Small intestine (tissue), 7 donors: ENCODE measurements at regions not wholly inside any gene's neighbourhood (a gene's known extent, or its start where the extent isn't known, plus 50 kb on each side); places are given as distances from the start of the nearest gene placed in this dataset.
"Not testable (repeated sequence)": the region's sequence is repeated elsewhere in the genome, so short reads cannot be mapped to it uniquely, and the experiment has no call there.

Experiments used
- DNase-seq, 2 donors: peaks; one replicate each; pipeline versions ENCODE4 v3.0.0 to v3.0.0-alpha.2; 2013
- FAIRE-seq: peaks from 2 replicates; lab custom pipeline; 2012; peaks lifted over from hg19 to GRCh38; lab: Jason Lieb, UNC
- H3K27ac ChIP-seq, 3 donors: one replicate each; pipeline ENCODE4 v1.5.1; 2013; ENCODE audit warnings: low read length in 2 of 3, mild to moderate bottlenecking in 2 of 3, control low read depth in 1 of 3, inconsistent platforms in 1 of 3, low read depth in 1 of 3, moderate library complexity in 1 of 3
- H3K27me3 ChIP-seq, 3 donors: one replicate each; pipeline ENCODE4 v1.6.1; 2013; ENCODE audit warnings: low read length in 3 of 3, inconsistent platforms in 1 of 3; ENCODE audit not compliant: control insufficient read depth in 3 of 3, insufficient read depth in 3 of 3
- H3K36me3 ChIP-seq, 3 donors: one replicate each; pipeline ENCODE4 v1.6.1; 2013; ENCODE audit warnings: low read length in 3 of 3, inconsistent platforms in 1 of 3, low read depth in 1 of 3, mild to moderate bottlenecking in 1 of 3, moderate library complexity in 1 of 3; ENCODE audit not compliant: control insufficient read depth in 3 of 3, insufficient read depth in 2 of 3
- H3K4me1 ChIP-seq, 3 donors: one replicate each; pipeline ENCODE4 v1.6.1; 2013; ENCODE audit warnings: low read length in 2 of 3, inconsistent platforms in 1 of 3, low read depth in 1 of 3, mild to moderate bottlenecking in 1 of 3, moderate library complexity in 1 of 3; ENCODE audit not compliant: control insufficient read depth in 3 of 3, insufficient read depth in 2 of 3
- H3K4me3 ChIP-seq, 3 donors: one replicate each; pipeline ENCODE4 v1.5.1; 2013; ENCODE audit warnings: low read length in 3 of 3, control low read depth in 1 of 3, inconsistent platforms in 1 of 3, low read depth in 1 of 3, mild to moderate bottlenecking in 1 of 3, moderate library complexity in 1 of 3
- H3K9me3 ChIP-seq, 2 donors: one replicate each; pipeline ENCODE4 v1.6.1; 2013; ENCODE audit warnings: low read depth in 1 of 2, low read length in 1 of 2; ENCODE audit not compliant: control insufficient read depth in 2 of 2, insufficient read depth in 1 of 2
- WGBS, 3 donors: extraction: QIAGEN DNeasy Blood & Tissue Kit; methylation state at CpG; one replicate each; pipeline ENCODE4 v1.1.7; 2013; 5-methylcytosine and 5-hydroxymethylcytosine counted together
- donor health status: healthy with polysubstance abuse.
- donor health status: control.
- donor health status: control.
- donor health status: Bipolar disorder and iron deficiency.
- donor health status: healthy.

DNA sequence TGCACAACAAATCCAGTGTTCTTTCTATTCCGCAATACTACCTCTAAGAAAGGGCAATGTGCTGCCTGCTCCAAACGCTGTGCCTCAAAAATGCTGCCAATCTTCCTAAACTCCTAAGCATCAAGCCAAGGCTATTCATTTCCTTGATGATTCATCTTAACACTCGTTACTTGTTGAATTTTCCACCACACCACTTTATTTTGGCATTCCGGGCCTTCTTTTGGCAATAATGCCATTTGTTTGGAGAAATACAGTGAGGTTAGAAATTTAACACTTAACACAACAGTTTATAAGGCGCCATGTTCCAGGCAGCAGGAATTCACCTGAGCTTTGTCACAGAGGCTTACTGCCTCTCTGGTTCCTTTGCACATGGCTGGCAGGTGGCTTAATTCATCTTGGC, 82.6 kb upstream of the ABCB5 start:
- Histone ChIP-seq H3K4me1 (no peaks in the 10 kb centered on the region), H3K27ac (no peak overlapping the region), H3K36me3 (no peaks in the 10 kb centered on the region), H3K4me3 (no peak overlapping the region), H3K27me3 (peaks cover 0 to 3% (median 0%) of the 10 kb centered on the region in 3 donors), H3K9me3 (peaks cover 0 to 10% of the 10 kb centered on the region in 2 donors)
- 81 to 88% (median 85%) methylated on average over 5 of the region's 5 CpGs for WGBS, 3 donors
- FAIRE-seq, result no peak
- DNase-seq, result no peak

DNA sequence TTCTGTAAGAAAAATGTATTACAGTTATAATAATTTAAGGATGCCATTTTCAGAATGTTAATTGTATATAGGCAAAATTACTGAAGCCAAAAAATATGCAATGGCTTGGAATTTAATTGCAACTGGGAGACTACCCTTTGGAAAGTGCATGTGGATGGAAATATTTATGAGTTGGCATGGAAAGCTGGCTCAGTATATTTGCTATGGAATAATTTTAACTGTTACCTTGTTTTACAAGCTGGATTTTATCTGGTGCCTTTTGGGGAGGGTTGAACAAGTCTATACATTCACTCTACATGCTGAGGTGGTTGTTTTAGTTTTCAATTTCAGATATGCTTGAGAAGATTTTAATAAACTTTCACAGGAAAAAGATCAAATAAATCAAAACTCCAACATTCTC, 80.9 kb upstream of the ABCB5 start:
- Histone ChIP-seq H3K4me3 (no peak overlapping the region), H3K36me3 (no peaks in the 10 kb centered on the region), H3K9me3 (no peaks in the 10 kb centered on the region), H3K4me1 (no peaks in the 10 kb centered on the region), H3K27me3 (peaks cover 0 to 3% (median 0%) of the 10 kb centered on the region in 3 donors), H3K27ac (no peak overlapping the region)
- DNase-seq (no peak), FAIRE-seq (no peak)

- no peak overlapping the region for H3K27ac ChIP-seq
- whole genome bisulfite sequencing, 3 donors, result 78 to 83% (median 78%) methylated on average over 3 of the region's 3 CpGs
- FAIRE-seq, result no peak
- H3K36me3 ChIP-seq, result no peaks in the 10 kb centered on the region
- DNase-seq, result no peak
- no peak overlapping the region for H3K4me3 ChIP-seq
- H3K27me3 ChIP-seq, result peaks cover 0 to 3% (median 0%) of the 10 kb centered on the region in 3 donors
- no peaks in the 10 kb centered on the region for H3K9me3 ChIP-seq
- H3K4me1 ChIP-seq, result no peaks in the 10 kb centered on the region
These were observed 79.9 kb upstream of the ABCB5 start for GRCh38 chr7:20535541-20535940.

GRCh38 chr7:20539201-20539600, 76.3 kb upstream of the ABCB5 start:
- FAIRE-seq (no peak), DNase-seq (peak; percentile 14)
- H3K36me3 ChIP-seq, result no peaks in the 10 kb centered on the region
- H3K27ac ChIP-seq, result no peak overlapping the region
- 86 to 91% (median 87%) methylated on average over 4 of the region's 4 CpGs for WGBS, 3 donors
- peaks cover 0 to 3% (median 0%) of the 10 kb centered on the region in 3 donors for H3K27me3 ChIP-seq
- peaks cover 0 to 3% of the 10 kb centered on the region in 2 donors for H3K9me3 ChIP-seq
- no peaks in the 10 kb centered on the region for H3K4me1 ChIP-seq
- no peak overlapping the region for H3K4me3 ChIP-seq

DNA sequence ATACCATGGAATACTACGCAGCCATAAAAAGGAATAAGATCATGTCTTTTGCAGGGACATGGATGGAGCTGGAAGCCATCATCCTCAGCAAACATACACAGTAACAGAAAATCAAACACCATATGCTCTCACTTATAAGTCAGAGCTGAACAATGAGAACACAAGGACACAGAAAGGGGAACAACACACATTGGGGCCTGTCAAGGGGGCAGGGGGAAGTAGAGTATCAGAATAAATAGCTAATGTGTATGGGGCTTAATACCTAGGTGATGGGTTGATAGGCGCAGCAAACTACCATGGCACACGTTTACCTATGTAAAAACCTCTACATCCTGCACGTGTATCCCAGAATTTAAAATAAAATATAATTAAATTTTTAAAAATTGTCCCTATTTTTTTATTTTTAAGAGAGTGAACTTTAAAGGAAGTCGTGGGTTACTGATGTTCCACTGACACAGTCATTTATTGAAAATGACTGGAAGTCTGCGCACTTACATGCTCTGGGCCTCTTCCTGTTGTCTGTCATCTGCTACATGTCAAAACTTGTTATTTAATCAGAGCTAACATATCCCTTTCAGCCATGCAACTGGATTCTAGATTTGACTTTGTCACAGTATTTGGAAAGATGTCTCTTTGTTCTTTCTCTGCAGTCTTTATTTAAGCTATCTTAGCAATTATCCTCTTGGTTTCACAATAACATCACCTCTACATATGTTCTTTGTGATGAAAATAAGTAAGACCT, 73.7 kb upstream of the ABCB5 start:
- FAIRE-seq (no peak), DNase-seq (no peak)
- Histone ChIP-seq H3K4me3 (no peak overlapping the region), H3K36me3 (no peaks in the 10 kb centered on the region), H3K9me3 (peaks cover 0 to 3% of the 10 kb centered on the region in 2 donors), H3K27me3 (no peaks in the 10 kb centered on the region), H3K4me1 (no peaks in the 10 kb centered on the region), H3K27ac (no peak overlapping the region)
- 73 to 85% (median 83%) methylated on average over 6 of the region's 6 CpGs for WGBS, 3 donors

GRCh38 chr7:20542594-20542993, 72.9 kb upstream of the ABCB5 start:
- Histone ChIP-seq H3K27ac (no peak overlapping the region), H3K4me3 (no peak overlapping the region), H3K27me3 (no peaks in the 10 kb centered on the region), H3K36me3 (no peaks in the 10 kb centered on the region), H3K9me3 (peaks cover 0 to 3% of the 10 kb centered on the region in 2 donors), H3K4me1 (no peaks in the 10 kb centered on the region)
- WGBS, 3 donors, result 25 to 41% (median 30%) methylated on average over 1 of the region's 1 CpG
- no peak for FAIRE-seq
- no peak for DNase-seq

DNA sequence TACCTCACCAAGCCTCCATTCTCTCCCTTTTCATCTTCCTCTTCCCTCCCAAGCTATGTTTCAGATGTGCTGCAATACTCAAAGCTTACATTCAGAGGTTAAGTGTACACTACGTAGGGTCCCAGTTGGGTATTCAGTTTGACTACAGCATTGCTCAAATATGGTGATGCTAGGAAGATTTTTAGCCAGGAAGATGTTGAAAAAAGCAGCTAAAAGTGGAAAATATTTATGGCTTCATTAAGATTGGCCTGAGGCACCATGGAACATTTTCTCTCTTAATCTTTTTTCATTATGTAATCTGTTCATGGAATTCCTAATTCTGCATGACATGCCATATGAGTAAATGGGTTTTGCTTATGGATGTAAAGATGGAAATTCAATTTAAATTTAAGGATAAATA, 72.0 kb upstream of the ABCB5 start:
- no peaks in the 10 kb centered on the region for H3K27me3 ChIP-seq
- no peaks in the 10 kb centered on the region for H3K36me3 ChIP-seq
- WGBS, 3 donors, result 81 to 85% (median 82%) methylated on average over 1 of the region's 1 CpG
- DNase-seq (no peak), FAIRE-seq (no peak)
- no peak overlapping the region for H3K27ac ChIP-seq
- no peak overlapping the region for H3K4me3 ChIP-seq
- H3K9me3 ChIP-seq, result peaks cover 0 to 3% of the 10 kb centered on the region in 2 donors
- no peaks in the 10 kb centered on the region for H3K4me1 ChIP-seq

DNA sequence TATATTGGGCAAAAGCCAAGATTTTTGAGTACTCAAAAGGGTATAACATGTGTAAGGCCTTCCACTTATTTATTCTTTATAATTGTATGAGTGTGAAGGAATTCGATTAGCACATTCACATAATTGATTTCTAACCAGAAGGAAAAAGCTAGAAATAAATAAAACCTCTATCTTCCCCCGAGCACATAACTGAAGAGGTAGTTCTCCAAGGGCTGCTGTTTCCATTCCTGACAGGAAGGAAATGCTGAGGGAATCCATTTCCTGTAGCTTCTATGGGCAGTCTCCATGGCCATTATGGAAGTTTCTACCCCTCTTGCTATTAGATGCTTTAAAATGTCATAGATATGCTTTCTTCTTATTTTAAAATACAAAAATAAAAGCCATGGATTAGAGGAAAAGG, 70.5 kb upstream of the ABCB5 start:
- Histone ChIP-seq H3K9me3 (peaks cover 0 to 3% of the 10 kb centered on the region in 2 donors), H3K27ac (no peak overlapping the region), H3K4me3 (no peak overlapping the region), H3K36me3 (no peaks in the 10 kb centered on the region), H3K27me3 (no peaks in the 10 kb centered on the region), H3K4me1 (no peaks in the 10 kb centered on the region)
- FAIRE-seq (no peak), DNase-seq (no peak)
- WGBS, 3 donors, result 67 to 80% (median 71%) methylated on average over 2 of the region's 2 CpGs

GRCh38 chr7:20546958-20547357, 68.5 kb upstream of the ABCB5 start:
- not testable (repeated sequence) for H3K27ac ChIP-seq, DNase-seq, H3K27me3 ChIP-seq, H3K9me3 ChIP-seq, H3K4me3 ChIP-seq, H3K36me3 ChIP-seq, H3K4me1 ChIP-seq, FAIRE-seq
- 91 to 94% (median 92%) methylated on average over 10 of the region's 10 CpGs for WGBS, 3 donors
